HG03469 (cell line): ENCODE measurements at regions not wholly inside any gene's neighbourhood (a gene's known extent, or its start where the extent isn't known, plus 50 kb on each side); places are given as distances from the start of the nearest gene placed in this dataset.
"Not testable (repeated sequence)": the region's sequence is repeated elsewhere in the genome, so short reads cannot be mapped to it uniquely, and the experiment has no call there.

Experiments
- ATAC-seq: cut with Tn5 transposase; IDR thresholded peaks from one replicate; pipeline ENCODE4 v1.9.1; 2021; ENCODE audit warnings: mild to moderate bottlenecking, moderate library complexity, moderate number of reproducible peaks; ENCODE audit not compliant: unreplicated experiment

- not testable (repeated sequence) for ATAC-seq
These were observed 357.6 kb downstream of the ADGRD1 start for GRCh38 chr12:131311279-131311722.

DNA sequence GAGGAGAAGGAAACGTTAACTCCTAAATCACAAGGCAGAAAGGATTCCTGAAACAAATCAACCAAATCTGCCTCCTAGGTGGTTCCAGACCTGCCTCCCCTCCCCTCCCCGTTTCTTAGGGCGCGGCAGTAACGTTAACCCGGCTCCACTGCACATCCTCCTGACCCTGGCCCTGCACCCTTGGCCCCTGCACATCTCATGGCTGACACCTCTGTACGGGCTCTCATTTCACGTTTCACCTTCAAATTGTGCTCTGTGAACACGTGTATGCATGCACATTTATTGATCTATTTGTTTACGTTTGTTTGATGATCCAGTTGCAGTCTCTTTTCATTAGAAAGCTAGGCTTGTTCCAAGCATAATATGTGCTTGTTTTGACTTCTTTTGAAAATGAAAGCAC is 358.1 kb downstream of the ADGRD1 start:
- ATAC-seq: no peak

- ATAC-seq: not testable (repeated sequence)
These were observed 358.7 kb downstream of the ADGRD1 start for GRCh38 chr12:131312382-131312781.

- ATAC-seq: no peak
These were observed 359.3 kb downstream of the ADGRD1 start for GRCh38 chr12:131312793-131313545.

DNA sequence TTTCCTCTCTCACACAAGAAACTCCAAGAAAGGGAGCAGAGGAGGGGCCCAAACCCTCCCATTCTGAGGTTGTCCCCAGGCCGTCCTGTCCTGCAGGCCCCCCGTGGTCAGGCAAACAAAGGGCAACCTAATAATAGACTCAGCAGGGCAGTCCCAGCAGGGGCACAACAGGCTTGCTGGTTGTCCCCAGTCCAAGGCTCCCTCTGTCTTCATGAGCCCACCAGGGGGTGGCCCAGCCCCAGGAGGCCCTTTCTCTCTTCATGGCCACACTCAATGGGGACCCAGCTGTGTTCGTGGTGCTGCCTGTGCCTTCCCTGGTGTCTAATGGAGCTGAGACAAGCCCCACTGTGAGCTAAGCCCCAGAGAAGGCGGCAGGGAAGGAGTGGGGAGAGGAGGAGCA is 359.9 kb downstream of the ADGRD1 start:
- ATAC-seq: no peak

- ATAC-seq: no peak
These were observed 360.9 kb downstream of the ADGRD1 start for GRCh38 chr12:131314524-131315090.

- no peak for ATAC-seq
These were observed 361.9 kb downstream of the ADGRD1 start for GRCh38 chr12:131315601-131316000.

GRCh38 chr12:131316388-131316787 is 362.7 kb downstream of the ADGRD1 start:
- ATAC-seq: no peak

- no peak for ATAC-seq
These were observed 364.5 kb downstream of the ADGRD1 start for GRCh38 chr12:131318045-131318685.

- no peak for ATAC-seq
These were observed 368.3 kb downstream of the ADGRD1 start for GRCh38 chr12:131321988-131322387.

DNA sequence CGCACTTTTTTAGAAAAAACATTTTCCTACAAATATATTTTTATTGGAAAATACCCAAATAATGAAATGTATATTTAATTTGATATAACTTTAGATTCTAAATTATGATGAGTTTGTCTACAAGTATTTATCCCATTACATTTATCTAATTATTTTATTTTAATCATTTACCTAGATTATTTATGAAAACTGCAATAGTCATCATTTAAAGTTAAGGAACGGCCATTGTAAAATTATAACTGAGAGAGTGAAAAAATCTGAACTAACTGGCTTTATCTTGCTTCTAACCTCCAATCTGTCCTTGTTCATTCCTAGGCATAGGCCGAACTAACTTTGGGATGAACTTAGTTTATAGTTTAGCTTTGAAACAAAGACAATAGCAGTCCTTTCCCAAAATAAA is 368.8 kb downstream of the ADGRD1 start:
- ATAC-seq: not testable (repeated sequence)

DNA sequence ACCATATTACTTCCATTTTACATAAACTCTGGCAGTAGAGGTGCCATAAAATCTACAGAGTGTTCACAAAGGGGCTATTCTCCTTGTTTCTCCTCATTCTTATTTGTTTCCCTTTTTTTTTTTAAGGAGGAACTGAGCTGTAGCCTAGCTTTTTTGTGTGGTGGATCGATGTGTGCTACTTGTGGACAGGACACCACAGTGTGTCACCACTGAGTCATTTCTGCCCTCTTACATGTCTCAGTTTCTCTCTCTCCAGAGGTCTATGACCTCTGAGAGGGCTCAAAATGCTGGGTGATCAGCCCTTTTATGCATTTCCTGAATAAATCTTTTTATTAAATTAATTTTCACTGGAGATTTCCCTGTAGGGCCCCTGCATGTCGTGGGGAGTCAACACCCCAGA is 370.2 kb downstream of the ADGRD1 start:
- ATAC-seq: no peak

GRCh38 chr12:131327521-131328488 is 374.1 kb downstream of the ADGRD1 start:
- no peak for ATAC-seq

DNA sequence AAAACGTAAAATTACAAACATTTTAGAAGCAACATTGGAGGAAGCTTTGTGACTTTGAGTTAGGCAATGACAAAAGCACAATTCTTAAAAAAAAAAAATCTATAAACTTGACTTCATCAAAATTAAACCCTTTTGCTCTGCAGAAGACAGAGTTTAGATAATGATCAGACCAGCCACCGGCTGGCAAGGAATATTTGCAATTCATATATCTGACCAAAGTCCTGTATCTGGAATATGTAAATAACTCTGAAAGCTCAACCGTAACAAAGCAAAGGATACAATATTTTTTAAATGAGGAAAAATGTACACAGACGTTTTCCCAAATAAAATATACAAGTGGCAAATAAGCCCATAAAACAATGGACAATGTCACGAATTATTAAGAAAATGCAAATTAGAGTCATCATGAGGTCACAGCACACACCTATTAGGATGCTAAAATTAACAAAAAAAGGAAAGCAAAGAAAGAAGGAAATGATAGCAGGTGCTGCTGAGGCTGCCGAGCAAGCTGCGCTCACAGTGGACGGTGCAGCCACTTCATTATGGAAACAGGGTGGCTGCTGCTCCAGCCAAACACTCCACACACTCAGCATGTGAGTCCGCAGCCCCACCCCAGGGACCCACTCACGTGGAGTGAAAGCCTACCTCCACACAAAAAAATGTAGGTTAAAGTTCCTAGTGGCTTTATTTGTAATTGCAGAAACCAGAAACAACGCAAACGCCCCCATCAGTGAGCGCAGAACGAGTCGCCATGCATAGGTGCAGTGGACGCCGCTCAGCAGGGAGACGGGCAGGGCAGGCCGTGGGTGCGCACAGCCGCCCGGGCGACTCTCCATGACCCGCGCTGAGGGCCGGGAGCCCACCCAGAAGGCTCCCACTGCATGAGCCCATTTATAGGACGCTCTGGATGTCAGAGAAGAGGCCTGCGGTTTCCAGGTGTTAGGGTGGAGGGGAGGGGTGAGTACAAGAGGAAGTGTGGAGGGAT is 375.4 kb downstream of the ADGRD1 start:
- not testable (repeated sequence) for ATAC-seq

DNA sequence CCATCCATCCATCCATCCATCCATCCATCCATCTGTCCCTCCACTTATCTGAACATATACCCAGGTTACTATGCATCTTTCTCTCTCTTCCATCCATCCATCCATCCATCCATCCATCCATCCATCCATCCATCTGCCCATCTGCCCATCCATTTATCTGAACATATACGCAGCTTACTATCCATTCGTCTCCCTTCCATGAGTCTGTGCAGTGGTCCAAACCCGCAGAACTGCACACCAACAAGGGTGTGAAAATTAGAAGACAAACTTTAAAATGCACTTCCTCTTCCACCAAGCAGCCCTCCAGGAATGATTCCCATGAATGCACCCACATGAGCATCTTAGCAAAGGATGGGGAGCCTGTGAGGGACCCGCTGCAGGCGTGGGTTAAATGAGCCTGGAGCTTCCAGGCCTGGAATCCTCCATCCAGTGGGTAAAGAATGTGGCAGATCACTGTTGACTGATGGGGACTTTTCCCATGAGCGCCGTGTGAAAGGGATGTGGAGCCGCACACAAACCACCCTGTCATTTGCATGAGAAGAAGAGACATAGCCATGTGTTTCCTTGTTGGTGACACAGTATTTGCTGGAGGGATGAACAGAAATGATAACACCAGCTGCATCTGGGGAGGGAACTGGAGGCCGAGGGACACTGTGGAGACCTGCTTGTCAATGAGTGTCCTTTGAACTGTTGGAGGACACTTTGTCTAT is 376.6 kb downstream of the ADGRD1 start:
- ATAC-seq: no peak

DNA sequence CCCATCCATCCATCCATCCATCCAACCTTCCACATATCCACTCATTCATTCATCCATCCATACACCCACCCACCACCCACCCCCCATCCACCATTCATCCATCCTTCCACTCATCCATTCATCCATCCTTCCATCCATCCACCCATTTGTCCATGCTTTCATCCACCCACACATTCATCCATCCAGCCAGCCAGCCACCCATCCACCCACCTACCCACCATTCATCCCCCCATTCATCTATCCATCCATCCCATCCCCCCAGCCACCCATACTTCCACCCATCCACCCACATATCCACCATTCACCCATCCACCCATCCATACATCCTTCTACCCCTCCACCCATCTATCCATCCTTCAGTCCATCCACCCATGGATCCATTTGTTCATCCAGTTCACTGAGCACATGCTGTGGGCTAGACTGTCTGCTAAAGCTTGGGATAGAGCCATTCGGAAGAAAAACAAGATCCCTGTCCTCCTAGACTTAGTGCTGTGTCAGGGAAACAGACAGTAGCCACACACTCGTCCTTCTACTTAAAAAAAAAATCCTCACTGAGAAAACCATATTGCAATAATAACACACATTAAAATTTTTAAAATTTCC is 377.5 kb downstream of the ADGRD1 start:
- ATAC-seq: no peak

- ATAC-seq: no peak
These were observed 378.5 kb downstream of the ADGRD1 start for GRCh38 chr12:131332224-131332623.

- no peak for ATAC-seq
These were observed 377.8 kb upstream of the SFSWAP start for GRCh38 chr12:131333136-131333535.
